Ovary (tissue), 3 donors: ENCODE measurements at regions not wholly inside any gene's neighbourhood (a gene's known extent, or its start where the extent isn't known, plus 50 kb on each side); places are given as distances from the start of the nearest gene placed in this dataset.
"Not testable (repeated sequence)": the region's sequence is repeated elsewhere in the genome, so short reads cannot be mapped to it uniquely, and the experiment has no call there.

Experiments used
- CTCF ChIP-seq, 3 donors: fragments of 450-650 bp in 2 of 3; fragments of 200-600 bp in 1 of 3; IDR thresholded peaks; one replicate each; pipeline versions ENCODE4 v1.5.1 to v1.8.0; 2016 to 2022; ENCODE audit warnings: antibody characterized with exemption in 3 of 3, mild to moderate bottlenecking in 1 of 3
- EP300 ChIP-seq: sonication (generic); formaldehyde crosslinking; IDR thresholded peaks from one replicate; pipeline ENCODE4 v1.6.1; 2017; ENCODE audit warnings: antibody characterized with exemption
- POLR2A ChIP-seq: fragments of 450-650 bp; IDR thresholded peaks from one replicate; pipeline ENCODE4 v1.6.1; 2017; ENCODE audit warnings: antibody characterized with exemption, mild to moderate bottlenecking, moderate library complexity
- donor health status: DM: no; HTN: no; CAD: no.

- TF ChIP-seq POLR2A; CTCF (IDR thresholded peaks at IDR 0.05); EP300: not testable (repeated sequence)
These were observed 163.0 kb downstream of the THBS2 start for GRCh38 chr6:169090514-169091127.
